GM18907 (cell line): ENCODE measurements at regions not wholly inside any gene's neighbourhood (a gene's known extent, or its start where the extent isn't known, plus 50 kb on each side); places are given as distances from the start of the nearest gene placed in this dataset.

Experiments
- ATAC-seq: cut with Tn5 transposase; IDR thresholded peaks from one replicate; pipeline ENCODE4 v1.9.1; 2021; ENCODE audit warnings: mild to moderate bottlenecking, moderate library complexity; ENCODE audit not compliant: unreplicated experiment

GRCh38 chr4:173860094-173860493 lies 330.1 kb upstream of the HAND2 start:
- no peak for ATAC-seq

GRCh38 chr4:173859091-173859713 lies 329.2 kb upstream of the HAND2 start:
- no peak for ATAC-seq

- ATAC-seq, result no peak
Measured at GRCh38 chr4:173858471-173858870, 328.4 kb upstream of the HAND2 start.

GRCh38 chr4:173857828-173858227 lies 327.8 kb upstream of the HAND2 start:
- ATAC-seq, result no peak

- ATAC-seq, result no peak
Measured at GRCh38 chr4:173855015-173855414, 325.0 kb upstream of the HAND2 start.

GRCh38 chr4:173852775-173853174 lies 322.7 kb upstream of the HAND2 start:
- ATAC-seq, result no peak

- ATAC-seq, result no peak
Measured at GRCh38 chr4:173845580-173845979, 315.6 kb upstream of the HAND2 start.

- no peak for ATAC-seq
Measured at GRCh38 chr4:173839865-173840264, 309.8 kb upstream of the HAND2 start.

GRCh38 chr4:173837517-173837916 lies 307.5 kb upstream of the HAND2 start:
- no peak for ATAC-seq

GRCh38 chr4:173835903-173836302 lies 305.9 kb upstream of the HAND2 start:
- ATAC-seq, result no peak

GRCh38 chr4:173834151-173834550 lies 304.1 kb upstream of the HAND2 start:
- ATAC-seq, result no peak

- no peak for ATAC-seq
Measured at GRCh38 chr4:173829565-173829964, 299.5 kb upstream of the HAND2 start.

GRCh38 chr4:173827707-173828106 lies 297.7 kb upstream of the HAND2 start:
- ATAC-seq, result no peak

GRCh38 chr4:173821876-173822275 lies 291.8 kb upstream of the HAND2 start:
- no peak for ATAC-seq

- ATAC-seq, result no peak
Measured at GRCh38 chr4:173821036-173821435, 291.0 kb upstream of the HAND2 start.

GRCh38 chr4:173807347-173807746 lies 277.3 kb upstream of the HAND2 start:
- no peak for ATAC-seq

GRCh38 chr4:173805884-173806283 lies 275.9 kb upstream of the HAND2 start:
- ATAC-seq, result no peak

GRCh38 chr4:173802662-173803022 lies 272.6 kb upstream of the HAND2 start:
- ATAC-seq, result no peak

GRCh38 chr4:173801876-173802661 lies 272.0 kb upstream of the HAND2 start:
- ATAC-seq, result no peak

GRCh38 chr4:173801361-173801760 lies 271.3 kb upstream of the HAND2 start:
- ATAC-seq, result no peak

GRCh38 chr4:173797296-173797695 lies 267.3 kb upstream of the HAND2 start:
- no peak for ATAC-seq

GRCh38 chr4:173794662-173795061 lies 264.6 kb upstream of the HAND2 start:
- ATAC-seq, result no peak
